HUES6 (cell line): ENCODE measurements at regions not wholly inside any gene's neighbourhood (a gene's known extent, or its start where the extent isn't known, plus 50 kb on each side); places are given as distances from the start of the nearest gene placed in this dataset.

ENCODE experiments used
- H3K27ac ChIP-seq: 2 replicates; pipeline ENCODE4 v1.7.0; 2013; ENCODE audit warnings: low read depth, mild to moderate bottlenecking, low read length, inconsistent platforms
- H3K27me3 ChIP-seq: 2 replicates; pipeline ENCODE4 v1.6.1; 2013; ENCODE audit warnings: low read length; ENCODE audit not compliant: control insufficient read depth, insufficient read depth
- H3K36me3 ChIP-seq: 2 replicates; pipeline ENCODE4 v1.6.1; 2013; ENCODE audit warnings: low read length; ENCODE audit not compliant: control insufficient read depth, insufficient read depth
- H3K4me1 ChIP-seq: 2 replicates; pipeline ENCODE4 v1.6.1; 2013; ENCODE audit warnings: low read length; ENCODE audit not compliant: control insufficient read depth, insufficient read depth
- H3K4me3 ChIP-seq: 2 replicates; pipeline ENCODE4 v1.5.1; 2013; ENCODE audit warnings: low read depth, low read length
- H3K9ac ChIP-seq: one replicate; pipeline ENCODE4 v1.6.1; 2013; ENCODE audit warnings: mild to moderate bottlenecking, low read length
- H3K9me3 ChIP-seq: 2 replicates; pipeline ENCODE4 v1.6.1; 2013; ENCODE audit warnings: low read depth, low read length; ENCODE audit not compliant: control insufficient read depth, insufficient read depth

- Histone ChIP-seq H3K9ac (no peak overlapping the region), H3K36me3 (no peaks in the 10 kb centered on the region), H3K9me3 (no peaks in the 10 kb centered on the region), H3K27ac (no peak overlapping the region), H3K27me3 (no peaks in the 10 kb centered on the region), H3K4me3 (no peak overlapping the region), H3K4me1 (no peaks in the 10 kb centered on the region)
Observed at GRCh38 chr12:92529944-92530343, 172.8 kb upstream of the PLEKHG7 start.

- no peaks in the 10 kb centered on the region for H3K4me1 ChIP-seq
- H3K4me3 ChIP-seq, result no peak overlapping the region
- no peaks in the 10 kb centered on the region for H3K27me3 ChIP-seq
- H3K27ac ChIP-seq, result no peak overlapping the region
- H3K9ac ChIP-seq, result no peak overlapping the region
- H3K9me3 ChIP-seq, result no peaks in the 10 kb centered on the region
- H3K36me3 ChIP-seq, result no peaks in the 10 kb centered on the region
Observed at GRCh38 chr12:92528586-92528985, 174.2 kb upstream of the PLEKHG7 start.

- Histone ChIP-seq H3K27ac (no peak overlapping the region), H3K36me3 (no peaks in the 10 kb centered on the region), H3K4me1 (no peaks in the 10 kb centered on the region), H3K9me3 (no peaks in the 10 kb centered on the region), H3K27me3 (no peaks in the 10 kb centered on the region), H3K9ac (no peak overlapping the region), H3K4me3 (no peak overlapping the region)
Observed at GRCh38 chr12:92528097-92528496, 174.7 kb upstream of the PLEKHG7 start.

GRCh38 chr12:92524489-92524888, 178.3 kb upstream of the PLEKHG7 start:
- H3K27me3 ChIP-seq, result no peaks in the 10 kb centered on the region
- no peaks in the 10 kb centered on the region for H3K36me3 ChIP-seq
- no peaks in the 10 kb centered on the region for H3K4me1 ChIP-seq
- H3K27ac ChIP-seq, result no peak overlapping the region
- H3K4me3 ChIP-seq, result no peak overlapping the region
- H3K9ac ChIP-seq, result no peak overlapping the region
- H3K9me3 ChIP-seq, result no peaks in the 10 kb centered on the region

- H3K9ac ChIP-seq, result no peak overlapping the region
- H3K27ac ChIP-seq, result no peak overlapping the region
Observed at GRCh38 chr12:92520511-92520910, 182.3 kb upstream of the PLEKHG7 start.

GRCh38 chr12:92519284-92519683, 183.5 kb upstream of the PLEKHG7 start:
- no peaks in the 10 kb centered on the region for H3K36me3 ChIP-seq
- no peaks in the 10 kb centered on the region for H3K27me3 ChIP-seq
- no peak overlapping the region for H3K9ac ChIP-seq
- H3K9me3 ChIP-seq, result no peaks in the 10 kb centered on the region
- H3K27ac ChIP-seq, result no peak overlapping the region
- no peak overlapping the region for H3K4me3 ChIP-seq
- no peaks in the 10 kb centered on the region for H3K4me1 ChIP-seq

More at GRCh38 chr12:92520511-92520910, 182.3 kb upstream of the PLEKHG7 start:
- Histone ChIP-seq H3K27me3 (no peaks in the 10 kb centered on the region), H3K9me3 (no peaks in the 10 kb centered on the region), H3K4me3 (no peak overlapping the region), H3K4me1 (no peaks in the 10 kb centered on the region), H3K36me3 (no peaks in the 10 kb centered on the region)

GRCh38 chr12:92518071-92518470, 184.7 kb upstream of the PLEKHG7 start:
- H3K4me3 ChIP-seq, result no peak overlapping the region
- no peak overlapping the region for H3K9ac ChIP-seq
- H3K4me1 ChIP-seq, result no peaks in the 10 kb centered on the region
- no peaks in the 10 kb centered on the region for H3K36me3 ChIP-seq
- no peak overlapping the region for H3K27ac ChIP-seq
- no peaks in the 10 kb centered on the region for H3K27me3 ChIP-seq
- H3K9me3 ChIP-seq, result no peaks in the 10 kb centered on the region

GRCh38 chr12:92516277-92516600, 186.6 kb upstream of the PLEKHG7 start:
- Histone ChIP-seq H3K4me3 (no peak overlapping the region), H3K9me3 (no peaks in the 10 kb centered on the region), H3K27me3 (no peaks in the 10 kb centered on the region), H3K4me1 (no peaks in the 10 kb centered on the region), H3K9ac (no peak overlapping the region), H3K36me3 (no peaks in the 10 kb centered on the region), H3K27ac (no peak overlapping the region)

GRCh38 chr12:92513231-92513730, 189.5 kb upstream of the PLEKHG7 start:
- H3K9ac ChIP-seq, result no peak overlapping the region
- no peaks in the 10 kb centered on the region for H3K4me1 ChIP-seq
- no peak overlapping the region for H3K4me3 ChIP-seq
- H3K27me3 ChIP-seq, result no peaks in the 10 kb centered on the region
- H3K27ac ChIP-seq, result no peak overlapping the region
- no peaks in the 10 kb centered on the region for H3K9me3 ChIP-seq
- no peaks in the 10 kb centered on the region for H3K36me3 ChIP-seq

- H3K9ac ChIP-seq, result no peak overlapping the region
- no peaks in the 10 kb centered on the region for H3K36me3 ChIP-seq
- H3K9me3 ChIP-seq, result no peaks in the 10 kb centered on the region
- H3K4me3 ChIP-seq, result no peak overlapping the region
- no peak overlapping the region for H3K27ac ChIP-seq
- no peaks in the 10 kb centered on the region for H3K27me3 ChIP-seq
- no peaks in the 10 kb centered on the region for H3K4me1 ChIP-seq
Observed at GRCh38 chr12:92511786-92512185, 191.0 kb upstream of the PLEKHG7 start.

- H3K4me1 ChIP-seq, result 0 out of 2 replicates have a peak, but pooled peaks cover 5% of the 10 kb centered on the region
- H3K9ac ChIP-seq, result no peak overlapping the region
- H3K9me3 ChIP-seq, result no peaks in the 10 kb centered on the region
- no peak overlapping the region for H3K27ac ChIP-seq
- H3K27me3 ChIP-seq, result no peaks in the 10 kb centered on the region
- H3K36me3 ChIP-seq, result no peaks in the 10 kb centered on the region
- no peak overlapping the region for H3K4me3 ChIP-seq
Observed at GRCh38 chr12:92509156-92509738, 193.5 kb upstream of the PLEKHG7 start.

- H3K4me1 ChIP-seq, result 0 out of 2 replicates have a peak, but pooled peaks cover 5% of the 10 kb centered on the region
- no peak overlapping the region for H3K4me3 ChIP-seq
- no peaks in the 10 kb centered on the region for H3K9me3 ChIP-seq
- H3K27ac ChIP-seq, result no peak overlapping the region
- no peak overlapping the region for H3K9ac ChIP-seq
- no peaks in the 10 kb centered on the region for H3K36me3 ChIP-seq
- H3K27me3 ChIP-seq, result no peaks in the 10 kb centered on the region
Observed at GRCh38 chr12:92506891-92507290, 195.9 kb upstream of the PLEKHG7 start.
